ENCODE measurements at regions not wholly inside any gene's neighbourhood (a gene's known extent, or its start where the extent isn't known, plus 50 kb on each side); places are given as distances from the start of the nearest gene placed in this dataset.
"Not testable (repeated sequence)": the region's sequence is repeated elsewhere in the genome, so short reads cannot be mapped to it uniquely, and the experiment has no call there.

GRCh38 chr16:88274126-88274750 lies 108.5 kb upstream of the ZNF469 start:
- TF ChIP-seq RCOR1 (IDR thresholded peaks at IDR 0.05; ENCODE audit: low read depth, low read length); CTCF (IDR thresholded peaks at IDR 0.05); HOXA7 (CRISPR knock-in tag; IDR thresholded peaks at IDR 0.05); CEBPB (IDR thresholded peaks at IDR 0.05); PBX3 (IDR thresholded peaks at IDR 0.05); NFE2L2 (conservative IDR thresholded peaks at IDR 0.05; ENCODE audit: low read length); MAX (IDR thresholded peaks at IDR 0.05); MAFK (IDR thresholded peaks at IDR 0.05; ENCODE audit: partially characterized antibody); EP300 (IDR thresholded peaks at IDR 0.05); RFX5 (IDR thresholded peaks at IDR 0.05): not testable (repeated sequence)
